ENCODE measurements at regions not wholly inside any gene's neighbourhood (a gene's known extent, or its start where the extent isn't known, plus 50 kb on each side); places are given as distances from the start of the nearest gene placed in this dataset.

DNA sequence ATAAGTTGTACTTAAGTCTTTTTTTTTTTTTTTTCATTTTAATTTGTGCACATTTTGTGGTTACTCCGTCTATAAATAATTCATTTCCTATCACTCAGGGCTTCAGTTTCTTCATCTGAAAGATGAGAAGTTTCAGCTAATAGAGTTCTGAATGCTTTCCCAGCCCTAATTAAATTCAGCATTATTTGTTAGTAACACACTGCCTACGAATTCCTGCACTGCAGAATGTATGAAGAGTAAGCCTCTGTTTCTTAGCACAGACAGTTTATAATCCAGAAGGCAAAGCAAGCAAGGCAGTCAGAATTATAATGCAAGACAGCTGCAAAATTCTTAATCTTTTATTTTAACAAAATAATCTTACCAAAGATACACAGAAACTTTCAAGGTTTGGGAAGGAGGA lies 138.0 kb upstream of the GHR start:
- TF ChIP-seq, protein P1, sequence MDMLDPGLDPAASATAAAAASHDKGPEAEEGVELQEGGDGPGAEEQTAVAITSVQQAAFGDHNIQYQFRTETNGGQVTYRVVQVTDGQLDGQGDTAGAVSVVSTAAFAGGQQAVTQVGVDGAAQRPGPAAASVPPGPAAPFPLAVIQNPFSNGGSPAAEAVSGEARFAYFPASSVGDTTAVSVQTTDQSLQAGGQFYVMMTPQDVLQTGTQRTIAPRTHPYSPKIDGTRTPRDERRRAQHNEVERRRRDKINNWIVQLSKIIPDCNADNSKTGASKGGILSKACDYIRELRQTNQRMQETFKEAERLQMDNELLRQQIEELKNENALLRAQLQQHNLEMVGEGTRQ (CRISPR knock-in tag; IDR thresholded peaks at IDR 0.05), result no peak
- TF ChIP-seq NR3C1 (CRISPR knock-in tag; conservative IDR thresholded peaks at IDR 0.05; ENCODE audit: low read depth) (no peak), ESRRA (CRISPR knock-in tag; IDR thresholded peaks at IDR 0.05; ENCODE audit: borderline replicate concordance) (no peak), ELF4 (CRISPR knock-in tag; IDR thresholded peaks at IDR 0.05; ENCODE audit: low read depth) (no peak)
- TF ChIP-seq, protein P2, sequence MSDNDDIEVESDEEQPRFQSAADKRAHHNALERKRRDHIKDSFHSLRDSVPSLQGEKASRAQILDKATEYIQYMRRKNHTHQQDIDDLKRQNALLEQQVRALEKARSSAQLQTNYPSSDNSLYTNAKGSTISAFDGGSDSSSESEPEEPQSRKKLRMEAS (CRISPR knock-in tag; IDR thresholded peaks at IDR 0.05), result no peak
- TF ChIP-seq, protein P3, sequence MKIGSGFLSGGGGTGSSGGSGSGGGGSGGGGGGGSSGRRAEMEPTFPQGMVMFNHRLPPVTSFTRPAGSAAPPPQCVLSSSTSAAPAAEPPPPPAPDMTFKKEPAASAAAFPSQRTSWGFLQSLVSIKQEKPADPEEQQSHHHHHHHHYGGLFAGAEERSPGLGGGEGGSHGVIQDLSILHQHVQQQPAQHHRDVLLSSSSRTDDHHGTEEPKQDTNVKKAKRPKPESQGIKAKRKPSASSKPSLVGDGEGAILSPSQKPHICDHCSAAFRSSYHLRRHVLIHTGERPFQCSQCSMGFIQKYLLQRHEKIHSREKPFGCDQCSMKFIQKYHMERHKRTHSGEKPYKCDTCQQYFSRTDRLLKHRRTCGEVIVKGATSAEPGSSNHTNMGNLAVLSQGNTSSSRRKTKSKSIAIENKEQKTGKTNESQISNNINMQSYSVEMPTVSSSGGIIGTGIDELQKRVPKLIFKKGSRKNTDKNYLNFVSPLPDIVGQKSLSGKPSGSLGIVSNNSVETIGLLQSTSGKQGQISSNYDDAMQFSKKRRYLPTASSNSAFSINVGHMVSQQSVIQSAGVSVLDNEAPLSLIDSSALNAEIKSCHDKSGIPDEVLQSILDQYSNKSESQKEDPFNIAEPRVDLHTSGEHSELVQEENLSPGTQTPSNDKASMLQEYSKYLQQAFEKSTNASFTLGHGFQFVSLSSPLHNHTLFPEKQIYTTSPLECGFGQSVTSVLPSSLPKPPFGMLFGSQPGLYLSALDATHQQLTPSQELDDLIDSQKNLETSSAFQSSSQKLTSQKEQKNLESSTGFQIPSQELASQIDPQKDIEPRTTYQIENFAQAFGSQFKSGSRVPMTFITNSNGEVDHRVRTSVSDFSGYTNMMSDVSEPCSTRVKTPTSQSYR (CRISPR knock-in tag; IDR thresholded peaks at IDR 0.05), result no peak
- TF ChIP-seq, protein P4, sequence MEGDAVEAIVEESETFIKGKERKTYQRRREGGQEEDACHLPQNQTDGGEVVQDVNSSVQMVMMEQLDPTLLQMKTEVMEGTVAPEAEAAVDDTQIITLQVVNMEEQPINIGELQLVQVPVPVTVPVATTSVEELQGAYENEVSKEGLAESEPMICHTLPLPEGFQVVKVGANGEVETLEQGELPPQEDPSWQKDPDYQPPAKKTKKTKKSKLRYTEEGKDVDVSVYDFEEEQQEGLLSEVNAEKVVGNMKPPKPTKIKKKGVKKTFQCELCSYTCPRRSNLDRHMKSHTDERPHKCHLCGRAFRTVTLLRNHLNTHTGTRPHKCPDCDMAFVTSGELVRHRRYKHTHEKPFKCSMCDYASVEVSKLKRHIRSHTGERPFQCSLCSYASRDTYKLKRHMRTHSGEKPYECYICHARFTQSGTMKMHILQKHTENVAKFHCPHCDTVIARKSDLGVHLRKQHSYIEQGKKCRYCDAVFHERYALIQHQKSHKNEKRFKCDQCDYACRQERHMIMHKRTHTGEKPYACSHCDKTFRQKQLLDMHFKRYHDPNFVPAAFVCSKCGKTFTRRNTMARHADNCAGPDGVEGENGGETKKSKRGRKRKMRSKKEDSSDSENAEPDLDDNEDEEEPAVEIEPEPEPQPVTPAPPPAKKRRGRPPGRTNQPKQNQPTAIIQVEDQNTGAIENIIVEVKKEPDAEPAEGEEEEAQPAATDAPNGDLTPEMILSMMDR (IDR thresholded peaks at IDR 0.05), result no peak
